Dendritic cell treated with granulocyte-macrophage colony-stimulating factor and Interleukin-4, amounts not matched to agents 40 ng/mL and 50 ng/mL, for 4 days (primary cell): ENCODE measurements at regions not wholly inside any gene's neighbourhood (a gene's known extent, or its start where the extent isn't known, plus 50 kb on each side); places are given as distances from the start of the nearest gene placed in this dataset.

Source experiments
- H3K27ac Mint-ChIP-seq: one replicate; pipeline ENCODE4 v1.8.0; 2022; ENCODE audit warnings: mild to moderate bottlenecking, mixed read lengths
- H3K27me3 Mint-ChIP-seq: one replicate; pipeline ENCODE4 v1.8.0; 2022; ENCODE audit warnings: mild to moderate bottlenecking, mixed read lengths
- H3K36me3 Mint-ChIP-seq: one replicate; pipeline ENCODE4 v1.8.0; 2022; ENCODE audit warnings: low read depth, mixed read lengths
- H3K4me1 Mint-ChIP-seq: one replicate; pipeline ENCODE4 v1.8.0; 2022; ENCODE audit warnings: low read depth, mixed read lengths
- H3K4me3 Mint-ChIP-seq: one replicate; pipeline ENCODE4 v1.8.0; 2022; ENCODE audit warnings: mild to moderate bottlenecking, moderate library complexity, mixed read lengths
- H3K9me3 Mint-ChIP-seq: one replicate; pipeline ENCODE4 v1.8.0; 2022; ENCODE audit warnings: mixed read lengths
- intact Hi-C: fragments of 100-400 bp; cut with micrococcal nuclease; formaldehyde crosslinking; loops from one replicate; pipeline ENCODE4 v1.15.0; 2022

DNA sequence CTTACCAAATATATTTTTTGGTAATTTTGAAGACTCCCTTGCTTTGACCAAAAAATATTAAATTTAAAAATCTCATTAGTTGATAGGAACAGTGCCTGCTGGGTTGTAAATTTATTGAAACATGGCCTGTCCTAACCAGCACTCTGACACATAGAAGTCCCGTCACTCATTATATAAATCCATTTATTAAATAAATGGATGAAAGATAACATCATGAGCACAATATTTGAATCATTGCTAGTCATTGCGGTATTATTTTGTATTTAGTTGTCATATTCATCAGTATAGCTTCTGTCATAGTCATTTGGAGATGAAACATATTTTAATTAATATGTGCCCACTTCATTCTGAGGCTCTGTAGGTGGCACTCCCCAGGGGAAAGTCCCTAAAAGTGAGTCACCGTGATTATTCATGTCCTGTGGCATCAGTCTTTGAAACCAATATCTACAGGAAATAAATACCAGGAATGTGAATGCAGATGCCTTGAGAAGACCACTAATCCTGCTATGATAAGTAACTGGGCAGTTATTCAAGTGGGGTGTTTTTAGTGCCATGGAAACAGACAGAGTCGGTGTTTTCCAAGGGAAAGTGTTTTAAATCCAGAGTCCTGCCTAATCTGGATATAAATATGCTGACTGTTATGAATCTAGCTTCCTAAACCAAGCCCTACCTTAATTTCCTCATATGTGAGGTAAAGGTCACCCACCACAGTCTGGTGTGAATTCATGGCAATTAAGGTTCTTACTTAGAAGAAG, 302.0 kb downstream of the DUSP10 start:
- peaks cover 2% of the 10 kb centered on the region for H3K27me3 Mint-ChIP-seq
- H3K4me1 Mint-ChIP-seq: peaks cover 9% of the 10 kb centered on the region
- H3K4me3 Mint-ChIP-seq: no peak overlapping the region
- intact Hi-C loops: loop anchor here (10.0 kb wide), 1 partner anchor 235 kb away; no protein-coding TSS in a partner anchor
- H3K36me3 Mint-ChIP-seq: no peaks in the 10 kb centered on the region
- peak overlapping the region; percentile 33 for H3K27ac Mint-ChIP-seq
- no peaks in the 10 kb centered on the region for H3K9me3 Mint-ChIP-seq

DNA sequence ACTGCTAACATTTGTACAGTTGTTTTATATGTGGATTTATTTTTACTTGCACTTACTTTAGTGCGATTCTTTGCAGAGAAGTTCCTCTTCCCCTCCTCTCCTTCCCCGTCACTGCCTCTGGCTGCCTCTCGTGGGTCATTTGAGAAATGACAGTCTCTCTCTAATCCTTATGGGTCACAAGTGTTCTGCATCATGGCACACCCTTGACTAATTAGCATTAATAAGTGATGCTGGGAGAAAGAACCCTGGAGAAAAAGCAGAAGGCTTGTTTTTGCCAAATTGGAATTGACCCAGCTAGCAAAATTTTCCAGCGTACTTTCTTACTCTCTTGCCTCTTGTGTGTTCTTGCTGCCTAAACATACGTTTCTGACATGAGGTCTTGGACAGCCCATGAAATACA, 301.2 kb downstream of the DUSP10 start:
- intact Hi-C loops: no loop called here
- Mint-ChIP-seq H3K27me3 (peaks cover 2% of the 10 kb centered on the region), H3K27ac (no peak overlapping the region), H3K4me3 (no peak overlapping the region), H3K4me1 (peaks cover 9% of the 10 kb centered on the region), H3K9me3 (no peaks in the 10 kb centered on the region), H3K36me3 (no peaks in the 10 kb centered on the region)

GRCh38 chr1:221442056-221442455, 299.8 kb downstream of the DUSP10 start:
- H3K27ac Mint-ChIP-seq: no peak overlapping the region
- no peak overlapping the region for H3K4me3 Mint-ChIP-seq
- intact Hi-C loops: no loop called here
- H3K4me1 Mint-ChIP-seq: peaks cover 9% of the 10 kb centered on the region
- no peaks in the 10 kb centered on the region for H3K36me3 Mint-ChIP-seq
- no peaks in the 10 kb centered on the region for H3K9me3 Mint-ChIP-seq
- peaks cover 2% of the 10 kb centered on the region for H3K27me3 Mint-ChIP-seq

DNA sequence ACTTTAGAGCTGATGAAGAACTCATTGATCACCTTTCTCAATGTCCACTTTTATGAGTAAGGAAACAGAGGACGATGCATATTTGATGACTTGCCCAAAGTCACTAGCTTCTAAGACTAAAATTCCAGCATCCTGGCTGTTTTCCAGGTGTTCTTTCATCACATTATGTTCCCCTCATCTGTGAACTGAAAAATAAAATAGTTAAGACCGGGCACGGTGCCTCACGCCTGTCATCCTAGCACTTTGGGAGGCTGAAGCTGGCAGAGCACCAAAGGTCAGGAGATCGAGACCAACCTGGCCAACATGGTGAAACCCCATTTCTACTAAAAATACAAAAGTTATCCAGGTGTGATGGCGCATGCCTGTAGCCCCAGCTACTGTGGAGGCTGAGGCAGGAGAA, 297.5 kb downstream of the DUSP10 start:
- intact Hi-C loops: no loop called here
- H3K27ac Mint-ChIP-seq: no peak overlapping the region
- H3K9me3 Mint-ChIP-seq: no peaks in the 10 kb centered on the region
- no peaks in the 10 kb centered on the region for H3K36me3 Mint-ChIP-seq
- peaks cover 3% of the 10 kb centered on the region for H3K4me1 Mint-ChIP-seq
- no peak overlapping the region for H3K4me3 Mint-ChIP-seq
- peaks cover 2% of the 10 kb centered on the region for H3K27me3 Mint-ChIP-seq

DNA sequence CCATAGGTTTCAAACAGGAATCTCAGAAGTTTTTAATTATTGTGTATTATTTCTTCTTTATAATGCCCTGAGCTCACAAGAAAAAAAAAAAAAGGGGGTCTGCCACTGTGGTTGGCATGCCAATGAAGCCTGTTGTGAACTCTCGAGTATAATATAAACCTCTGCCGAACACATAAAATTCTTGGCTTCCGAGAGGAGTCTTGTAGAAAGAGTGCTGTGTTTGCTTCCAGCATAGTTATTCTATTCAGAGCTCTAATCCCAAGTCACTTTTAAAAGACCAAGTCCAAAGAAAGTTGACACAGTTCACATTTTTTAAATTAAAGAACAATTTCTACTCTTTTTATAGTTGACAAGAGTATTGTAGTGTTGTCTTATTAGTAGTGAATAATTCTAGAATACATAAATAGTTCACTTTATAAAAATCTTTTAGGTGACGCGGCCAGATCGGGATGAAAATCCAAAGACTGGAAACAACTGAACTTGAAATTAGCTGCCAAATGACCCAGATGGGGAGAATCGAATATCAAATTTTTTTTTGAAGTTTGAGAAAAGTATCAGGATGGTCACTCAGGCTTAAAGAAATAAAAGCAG, 293.2 kb downstream of the DUSP10 start:
- Mint-ChIP-seq H3K27me3 (no peaks in the 10 kb centered on the region), H3K4me3 (no peak overlapping the region), H3K4me1 (no peaks in the 10 kb centered on the region), H3K27ac (no peak overlapping the region), H3K36me3 (no peaks in the 10 kb centered on the region), H3K9me3 (no peaks in the 10 kb centered on the region)
- intact Hi-C loops: no loop called here

- Mint-ChIP-seq H3K27me3 (no peaks in the 10 kb centered on the region), H3K36me3 (no peaks in the 10 kb centered on the region), H3K4me3 (no peak overlapping the region), H3K27ac (no peak overlapping the region), H3K4me1 (no peaks in the 10 kb centered on the region), H3K9me3 (no peaks in the 10 kb centered on the region)
- intact Hi-C loops: no loop called here
These were observed 292.7 kb downstream of the DUSP10 start for GRCh38 chr1:221449194-221449593.

GRCh38 chr1:221449801-221450470, 292.0 kb downstream of the DUSP10 start:
- no peaks in the 10 kb centered on the region for H3K27me3 Mint-ChIP-seq
- H3K4me3 Mint-ChIP-seq: no peak overlapping the region
- intact Hi-C loops: no loop called here
- H3K9me3 Mint-ChIP-seq: no peaks in the 10 kb centered on the region
- H3K36me3 Mint-ChIP-seq: no peaks in the 10 kb centered on the region
- no peak overlapping the region for H3K27ac Mint-ChIP-seq
- H3K4me1 Mint-ChIP-seq: no peaks in the 10 kb centered on the region

DNA sequence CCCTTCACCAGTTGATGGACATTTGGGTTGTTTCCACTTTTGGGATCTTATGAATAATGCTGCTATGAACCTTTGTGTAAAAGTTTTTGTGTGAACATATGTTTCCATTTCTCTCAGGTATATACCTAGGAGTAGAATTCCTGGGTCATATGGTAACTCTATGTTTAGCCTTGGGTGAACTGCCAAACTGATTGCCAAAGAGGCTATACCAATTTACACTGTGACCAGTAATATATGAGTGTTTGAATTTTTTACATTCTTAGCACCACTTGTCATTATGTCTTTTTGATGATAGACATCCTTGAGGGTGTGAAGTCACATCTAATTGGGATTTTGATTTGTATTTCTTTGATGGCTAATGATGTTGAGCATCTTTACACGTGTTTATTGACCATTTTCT, 290.1 kb downstream of the DUSP10 start:
- Mint-ChIP-seq H3K9me3 (no peaks in the 10 kb centered on the region), H3K4me1 (no peaks in the 10 kb centered on the region), H3K36me3 (no peaks in the 10 kb centered on the region)

DNA sequence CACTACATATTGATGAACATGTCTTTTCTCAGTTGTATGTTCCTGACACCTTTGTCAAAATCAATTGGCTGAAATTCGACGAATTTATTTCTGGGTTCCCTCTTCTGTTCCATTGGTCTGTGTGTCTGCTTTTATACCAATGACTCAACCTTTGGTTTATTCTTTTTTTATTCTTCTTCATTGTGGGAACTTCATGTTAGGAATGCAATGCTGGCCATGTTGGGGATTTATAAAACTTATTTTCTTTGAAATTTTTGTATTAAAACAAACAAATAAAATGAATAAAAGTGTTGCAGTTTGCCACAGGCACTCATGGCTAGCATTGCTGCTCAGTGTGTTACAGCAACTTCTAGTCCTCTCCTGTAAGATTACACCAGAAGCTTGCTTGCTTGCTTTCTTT, 287.8 kb downstream of the DUSP10 start:
- H3K4me1 Mint-ChIP-seq: no peaks in the 10 kb centered on the region
- intact Hi-C loops: no loop called here
- H3K9me3 Mint-ChIP-seq: no peaks in the 10 kb centered on the region
- no peak overlapping the region for H3K27ac Mint-ChIP-seq
- H3K4me3 Mint-ChIP-seq: no peak overlapping the region
- H3K27me3 Mint-ChIP-seq: no peaks in the 10 kb centered on the region
- H3K36me3 Mint-ChIP-seq: no peaks in the 10 kb centered on the region

More for the DNA sequence above, 290.1 kb downstream of the DUSP10 start:
- no peaks in the 10 kb centered on the region for H3K27me3 Mint-ChIP-seq
- H3K4me3 Mint-ChIP-seq: no peak overlapping the region
- intact Hi-C loops: no loop called here
- H3K27ac Mint-ChIP-seq: no peak overlapping the region

DNA sequence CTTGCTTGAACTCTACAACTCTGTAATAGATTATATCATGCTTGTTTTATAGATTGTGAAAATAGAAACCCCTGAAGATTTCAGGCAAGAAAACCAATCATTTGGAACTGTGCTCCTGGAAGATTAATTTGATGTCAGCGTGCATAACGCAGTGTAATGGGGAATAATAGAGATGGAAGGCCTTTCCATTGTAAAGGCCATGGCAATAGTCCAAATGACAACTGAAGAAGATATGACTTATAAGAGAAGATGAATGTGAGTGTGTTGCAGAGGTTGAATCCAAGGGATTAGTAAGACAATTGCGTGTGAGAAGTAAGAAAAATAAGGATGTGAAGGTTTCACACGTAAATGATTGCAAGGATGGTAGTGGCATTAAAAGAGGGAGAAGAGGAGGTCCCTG, 285.0 kb downstream of the DUSP10 start:
- H3K4me3 Mint-ChIP-seq: no peak overlapping the region
- intact Hi-C loops: no loop called here
- no peaks in the 10 kb centered on the region for H3K27me3 Mint-ChIP-seq
- no peak overlapping the region for H3K27ac Mint-ChIP-seq
- no peaks in the 10 kb centered on the region for H3K9me3 Mint-ChIP-seq
- H3K36me3 Mint-ChIP-seq: no peaks in the 10 kb centered on the region
- H3K4me1 Mint-ChIP-seq: no peaks in the 10 kb centered on the region

GRCh38 chr1:221457685-221458446, 284.0 kb downstream of the DUSP10 start:
- Mint-ChIP-seq H3K36me3 (no peaks in the 10 kb centered on the region), H3K27me3 (no peaks in the 10 kb centered on the region), H3K4me3 (no peak overlapping the region), H3K27ac (no peak overlapping the region), H3K4me1 (no peaks in the 10 kb centered on the region), H3K9me3 (no peaks in the 10 kb centered on the region)
- intact Hi-C loops: no loop called here

DNA sequence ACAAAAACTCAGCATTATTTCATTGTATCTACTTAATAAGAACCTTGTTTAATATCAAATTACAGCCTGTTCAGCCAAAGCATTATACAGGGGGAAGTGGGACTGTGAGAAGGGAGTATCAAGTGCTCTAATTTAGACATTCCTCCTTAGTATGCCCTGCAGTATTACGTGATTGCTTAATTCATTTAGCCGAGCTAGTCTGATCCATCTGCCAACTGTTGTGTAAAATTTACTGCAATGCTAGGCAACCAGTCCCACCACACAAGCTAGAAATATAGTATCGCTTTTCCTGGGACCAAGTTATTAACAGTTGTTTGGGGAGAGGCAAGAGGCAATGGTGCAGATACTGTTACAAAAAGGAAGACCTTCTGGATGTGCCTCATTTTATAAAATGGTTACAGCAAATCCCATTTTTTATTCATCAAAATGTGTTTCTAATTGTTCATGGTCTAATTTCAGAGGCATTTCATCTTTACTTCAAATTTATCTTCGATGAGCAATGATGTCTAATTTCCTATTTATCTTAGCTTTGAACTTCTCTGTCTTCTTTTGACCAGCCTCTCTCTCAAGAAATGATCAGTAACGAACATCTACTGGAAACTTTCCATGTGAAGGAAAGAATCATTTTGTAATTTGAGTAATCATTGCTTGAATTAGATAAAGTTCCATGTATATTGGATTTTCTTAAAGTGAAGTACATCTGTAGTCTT, 283.3 kb downstream of the DUSP10 start:
- Mint-ChIP-seq H3K4me1 (no peaks in the 10 kb centered on the region), H3K4me3 (no peak overlapping the region), H3K27me3 (no peaks in the 10 kb centered on the region), H3K27ac (no peak overlapping the region), H3K9me3 (no peaks in the 10 kb centered on the region), H3K36me3 (no peaks in the 10 kb centered on the region)
- intact Hi-C loops: no loop called here

GRCh38 chr1:221459558-221459957, 282.3 kb downstream of the DUSP10 start:
- H3K27me3 Mint-ChIP-seq: no peaks in the 10 kb centered on the region
- H3K4me3 Mint-ChIP-seq: no peak overlapping the region
- no peaks in the 10 kb centered on the region for H3K9me3 Mint-ChIP-seq
- intact Hi-C loops: no loop called here
- no peaks in the 10 kb centered on the region for H3K4me1 Mint-ChIP-seq
- H3K27ac Mint-ChIP-seq: no peak overlapping the region
- H3K36me3 Mint-ChIP-seq: no peaks in the 10 kb centered on the region
